ENCODE measurements at regions not wholly inside any gene's neighbourhood (a gene's known extent, or its start where the extent isn't known, plus 50 kb on each side); places are given as distances from the start of the nearest gene placed in this dataset.

- Histone ChIP-seq H3K4me3 (replicated peaks in 1 of 3; ENCODE audit: insufficient read depth in 1 of 3, low read depth in 1 of 3, low read length in 3 of 3) (no peak overlapping the region), H2AFZ (ENCODE audit: low read depth, low read length) (no peak overlapping the region), H3K4me1 (ENCODE audit: control insufficient read depth, extremely low read depth, insufficient read depth, low read length) (no peaks in the 10 kb centered on the region), H3K79me2 (ENCODE audit: control insufficient read depth, insufficient read depth, low read length) (no peaks in the 10 kb centered on the region), H3K9ac (replicated peaks; ENCODE audit: extremely low read depth, insufficient read depth, low read length) (no peak overlapping the region), H3K9me1 (replicated peaks; ENCODE audit: control insufficient read depth, extremely low read depth, insufficient read depth, low read length) (no peaks in the 10 kb centered on the region), H4K20me1 (replicated peaks; ENCODE audit: control insufficient read depth, extremely low read depth, insufficient read depth, low read length) (no peaks in the 10 kb centered on the region), H3K27me3 (ENCODE audit: control insufficient read depth in 2 of 2, insufficient read depth in 2 of 2, low read length in 2 of 2) (no peaks in the 10 kb centered on the region), H3K9me3 (replicated peaks; ENCODE audit: control insufficient read depth, insufficient read depth, low read length) (peaks cover 3% of the 10 kb centered on the region), H3K27ac (ENCODE audit: insufficient read depth, low read depth, low read length) (no peak overlapping the region), H3K4me2 (ENCODE audit: insufficient read depth, low read length) (no peak overlapping the region), H3K36me3 (ENCODE audit: control insufficient read depth in 2 of 2, extremely low read depth in 1 of 2, insufficient read depth in 2 of 2, low read length in 2 of 2) (no peaks in the 10 kb centered on the region)
- dilution Hi-C loops (cut with MboI; ENCODE audit: extremely low pct_ligation_motif_present, low sequenced_read_pairs), result no loop called here
- ChIA-PET CTCF (no interaction called here), POLR2A (no interaction called here)
- TF ChIP-seq EZH2 (IDR thresholded peaks at IDR 0.05; ENCODE audit: borderline replicate concordance, low read depth, low read length, severe bottlenecking) (no peak), MAX (IDR thresholded peaks at IDR 0.05; ENCODE audit: insufficient read depth, insufficient read length) (no peak), POLR2A (IDR thresholded peaks at IDR 0.05; ENCODE audit: low read depth, low read length) (no peak), FOS (IDR thresholded peaks at IDR 0.05; ENCODE audit: borderline replicate concordance, insufficient read depth, low read length) (no peak), POLR2AphosphoS5 (IDR thresholded peaks at IDR 0.05; ENCODE audit: insufficient read depth, low read depth, low read length) (no peak), CTCF (IDR thresholded peaks at IDR 0.05; ENCODE audit: extremely low read depth in 1 of 2, insufficient read depth in 1 of 2, low read depth in 1 of 2, low read length in 2 of 2) (no peak), GATA2 (IDR thresholded peaks at IDR 0.05; ENCODE audit: insufficient read depth, insufficient read length, low read depth, low read length) (no peak), JUN (IDR thresholded peaks at IDR 0.05; ENCODE audit: borderline replicate concordance, insufficient read depth, insufficient read length, low read depth) (no peak), MYC (IDR thresholded peaks at IDR 0.05; ENCODE audit: low read depth, low read length) (no peak)
- BruUV-seq (replicated peaks), result no TSS peak
- FAIRE-seq (no peak), DNase-seq (ENCODE audit: low read depth, low spot score) (no peak)
- intact Hi-C loops (cut with micrococcal nuclease), result no loop called here
These were observed 384.2 kb downstream of the SLITRK1 start for GRCh38 chr13:83498045-83498444.

Data from endothelial cell of umbilical vein (primary cell).